ENCODE measurements at regions not wholly inside any gene's neighbourhood (a gene's known extent, or its start where the extent isn't known, plus 50 kb on each side); places are given as distances from the start of the nearest gene placed in this dataset.

DNA sequence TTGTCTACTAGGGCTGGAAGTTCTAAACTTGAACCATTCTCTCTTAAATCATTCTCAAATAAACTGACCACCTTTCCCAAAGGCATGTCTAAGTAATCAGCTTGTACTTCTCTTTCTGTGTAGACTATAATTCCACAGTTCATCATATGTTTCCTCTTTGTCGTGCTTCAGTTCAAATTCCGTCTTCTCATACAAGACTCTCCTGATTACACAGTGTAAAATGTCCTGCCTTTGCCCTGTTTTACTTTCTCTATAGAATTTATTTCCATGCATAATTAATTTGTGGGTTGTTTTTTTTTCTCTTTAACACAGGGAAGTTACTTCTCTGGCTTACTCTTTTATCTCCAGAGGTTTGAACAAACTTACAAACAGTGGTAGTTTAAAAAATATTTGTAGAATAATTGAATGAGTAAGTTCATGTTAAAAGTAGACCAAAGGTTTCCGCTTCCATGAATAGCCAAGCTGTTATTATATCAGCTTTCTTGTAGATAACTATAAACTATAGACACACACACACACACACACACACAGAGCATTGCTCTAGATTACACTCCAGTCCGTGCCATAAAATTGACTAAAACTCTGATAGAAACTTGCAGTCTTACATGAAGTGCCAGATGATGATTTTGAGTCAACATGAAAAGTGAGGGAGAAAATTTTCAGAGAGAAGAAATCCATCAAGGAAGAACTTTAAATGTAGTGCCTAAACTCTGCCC, 119.0 kb downstream of the SUCNR1 start:
- no peaks in the 10 kb centered on the region for H3K27me3 ChIP-seq (ENCODE audit: insufficient read depth, low read length, poor library complexity, severe bottlenecking)
- no peak overlapping the region for H3K9ac ChIP-seq (ENCODE audit: low read depth, low read length, poor library complexity, severe bottlenecking)
- no peak overlapping the region for H3K4me2 ChIP-seq (ENCODE audit: low read depth, low read length, poor library complexity, severe bottlenecking)
- no peaks in the 10 kb centered on the region for H3F3A ChIP-seq (ENCODE audit: low read depth)
- no peak for TF ChIP-seq EZH2phosphoT487 (IDR thresholded peaks at IDR 0.05; ENCODE audit: borderline replicate concordance)
- TF ChIP-seq, protein P1, sequence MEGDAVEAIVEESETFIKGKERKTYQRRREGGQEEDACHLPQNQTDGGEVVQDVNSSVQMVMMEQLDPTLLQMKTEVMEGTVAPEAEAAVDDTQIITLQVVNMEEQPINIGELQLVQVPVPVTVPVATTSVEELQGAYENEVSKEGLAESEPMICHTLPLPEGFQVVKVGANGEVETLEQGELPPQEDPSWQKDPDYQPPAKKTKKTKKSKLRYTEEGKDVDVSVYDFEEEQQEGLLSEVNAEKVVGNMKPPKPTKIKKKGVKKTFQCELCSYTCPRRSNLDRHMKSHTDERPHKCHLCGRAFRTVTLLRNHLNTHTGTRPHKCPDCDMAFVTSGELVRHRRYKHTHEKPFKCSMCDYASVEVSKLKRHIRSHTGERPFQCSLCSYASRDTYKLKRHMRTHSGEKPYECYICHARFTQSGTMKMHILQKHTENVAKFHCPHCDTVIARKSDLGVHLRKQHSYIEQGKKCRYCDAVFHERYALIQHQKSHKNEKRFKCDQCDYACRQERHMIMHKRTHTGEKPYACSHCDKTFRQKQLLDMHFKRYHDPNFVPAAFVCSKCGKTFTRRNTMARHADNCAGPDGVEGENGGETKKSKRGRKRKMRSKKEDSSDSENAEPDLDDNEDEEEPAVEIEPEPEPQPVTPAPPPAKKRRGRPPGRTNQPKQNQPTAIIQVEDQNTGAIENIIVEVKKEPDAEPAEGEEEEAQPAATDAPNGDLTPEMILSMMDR (conservative IDR thresholded peaks at IDR 0.05; ENCODE audit: low read length) = no peak
- no peaks in the 10 kb centered on the region for H3K9me2 ChIP-seq (replicated peaks; ENCODE audit: low read depth, low read length)
- H3K4me3 ChIP-seq (ENCODE audit: low read length, poor library complexity, severe bottlenecking) = no peak overlapping the region
- H2AFZ ChIP-seq (ENCODE audit: low read length) = no peak overlapping the region; the same call in 1 of the 2 replicates
- H3K36me3 ChIP-seq (ENCODE audit: insufficient read depth, low read length) = no peaks in the 10 kb centered on the region
- H3K4me1 ChIP-seq (ENCODE audit: insufficient read depth, low read length, poor library complexity, severe bottlenecking) = no peaks in the 10 kb centered on the region
- no peaks in the 10 kb centered on the region for H3K79me2 ChIP-seq (ENCODE audit: insufficient read depth, low read length)
- no peaks in the 10 kb centered on the region for H3K9me3 ChIP-seq (ENCODE audit: insufficient read depth, low read depth, low read length)
- no peaks in the 10 kb centered on the region for H4K20me1 ChIP-seq (ENCODE audit: insufficient read depth, low read length, poor library complexity, severe bottlenecking)

GRCh38 chr3:151995091-151995490, 121.6 kb downstream of the SUCNR1 start:
- H4K20me1 ChIP-seq (ENCODE audit: insufficient read depth, low read length, poor library complexity, severe bottlenecking) = no peaks in the 10 kb centered on the region
- TF ChIP-seq, protein P1 (conservative IDR thresholded peaks at IDR 0.05; ENCODE audit: low read length) = no peak
- TF ChIP-seq EZH2phosphoT487 (IDR thresholded peaks at IDR 0.05; ENCODE audit: borderline replicate concordance) = no peak
- H3K79me2 ChIP-seq (ENCODE audit: insufficient read depth, low read length) = no peaks in the 10 kb centered on the region
- no peak overlapping the region; the same call in 1 of the 2 replicates for H2AFZ ChIP-seq (ENCODE audit: low read length)
- no peak overlapping the region for H3K9ac ChIP-seq (ENCODE audit: low read depth, low read length, poor library complexity, severe bottlenecking)
- no peaks in the 10 kb centered on the region for H3K9me2 ChIP-seq (replicated peaks; ENCODE audit: low read depth, low read length)
- no peaks in the 10 kb centered on the region for H3F3A ChIP-seq (ENCODE audit: low read depth)
- H3K4me1 ChIP-seq (ENCODE audit: insufficient read depth, low read length, poor library complexity, severe bottlenecking) = no peaks in the 10 kb centered on the region
- no peaks in the 10 kb centered on the region for H3K27me3 ChIP-seq (ENCODE audit: insufficient read depth, low read length, poor library complexity, severe bottlenecking)
- H3K4me2 ChIP-seq (ENCODE audit: low read depth, low read length, poor library complexity, severe bottlenecking) = no peak overlapping the region
- H3K36me3 ChIP-seq (ENCODE audit: insufficient read depth, low read length) = no peaks in the 10 kb centered on the region
- H3K4me3 ChIP-seq (ENCODE audit: low read length, poor library complexity, severe bottlenecking) = no peak overlapping the region
- no peaks in the 10 kb centered on the region for H3K9me3 ChIP-seq (ENCODE audit: insufficient read depth, low read depth, low read length)

DNA sequence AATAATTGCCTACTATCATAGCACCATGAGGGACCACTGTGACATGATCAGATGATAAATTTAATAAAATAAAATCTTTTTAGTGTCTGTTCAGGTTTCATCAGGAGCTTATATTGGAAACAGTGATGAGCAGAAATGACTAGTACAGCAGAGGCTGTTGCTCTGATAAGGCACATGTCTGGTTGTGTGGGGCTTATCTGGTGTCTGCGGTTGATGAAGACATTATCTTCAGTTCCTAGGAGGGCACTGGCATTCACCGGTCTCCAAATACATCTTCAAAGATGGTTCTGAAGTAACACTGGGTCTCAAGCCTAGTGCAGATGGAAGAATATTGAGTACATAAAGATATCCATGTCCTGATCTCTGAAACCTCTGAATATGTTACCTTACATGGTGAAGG, 125.3 kb downstream of the SUCNR1 start:
- Histone ChIP-seq H3K36me3 (ENCODE audit: insufficient read depth, low read length) (no peaks in the 10 kb centered on the region), H2AFZ (ENCODE audit: low read length) (no peak overlapping the region), H3K4me2 (ENCODE audit: low read depth, low read length, poor library complexity, severe bottlenecking) (no peak overlapping the region)

More for the DNA sequence above, 125.3 kb downstream of the SUCNR1 start:
- Histone ChIP-seq H3K4me1 (ENCODE audit: insufficient read depth, low read length, poor library complexity, severe bottlenecking) (no peaks in the 10 kb centered on the region), H4K20me1 (ENCODE audit: insufficient read depth, low read length, poor library complexity, severe bottlenecking) (no peaks in the 10 kb centered on the region), H3K9me3 (ENCODE audit: insufficient read depth, low read depth, low read length) (no peaks in the 10 kb centered on the region), H3K9me2 (replicated peaks; ENCODE audit: low read depth, low read length) (no peaks in the 10 kb centered on the region), H3K4me3 (ENCODE audit: low read length, poor library complexity, severe bottlenecking) (no peak overlapping the region), H3K79me2 (ENCODE audit: insufficient read depth, low read length) (no peaks in the 10 kb centered on the region), H3K9ac (ENCODE audit: low read depth, low read length, poor library complexity, severe bottlenecking) (no peak overlapping the region), H3K27me3 (ENCODE audit: insufficient read depth, low read length, poor library complexity, severe bottlenecking) (no peaks in the 10 kb centered on the region), H3F3A (ENCODE audit: low read depth) (no peaks in the 10 kb centered on the region)
- no peak for TF ChIP-seq EZH2phosphoT487 (IDR thresholded peaks at IDR 0.05; ENCODE audit: borderline replicate concordance)
- TF ChIP-seq, protein P1 (conservative IDR thresholded peaks at IDR 0.05; ENCODE audit: low read length) = no peak

All from Loucy (cell line).